GM19240 (cell line): ENCODE measurements at regions not wholly inside any gene's neighbourhood (a gene's known extent, or its start where the extent isn't known, plus 50 kb on each side); places are given as distances from the start of the nearest gene placed in this dataset.

Experiments
- DNase-seq: peaks from one replicate; pipeline ENCODE4 v3.0.0; 2011; ENCODE audit warnings: low spot score; ENCODE audit not compliant: insufficient read length

- DNase-seq = no peak
Observed at GRCh38 chr13:107275945-107276614, 708.1 kb upstream of the ARGLU1 start.

DNA sequence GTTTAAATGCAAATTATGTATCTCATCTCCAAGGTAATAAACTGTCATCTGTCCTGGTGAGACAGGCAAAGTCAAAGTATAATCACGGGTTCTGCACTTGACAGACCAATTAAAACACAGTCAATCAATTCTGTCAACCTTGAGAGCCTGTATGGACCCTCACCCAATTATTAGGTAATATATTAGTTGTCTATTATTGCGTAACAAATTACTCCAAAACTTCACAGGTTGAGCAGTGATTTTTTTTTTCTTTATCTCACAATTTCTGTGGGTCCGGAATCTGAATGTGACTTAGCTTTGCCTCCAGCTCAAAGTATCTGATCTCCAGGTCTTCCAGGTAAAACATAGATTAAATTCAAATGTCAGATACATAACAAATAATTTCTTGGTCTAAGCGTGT lies 707.4 kb upstream of the ARGLU1 start:
- DNase-seq = no peak

DNA sequence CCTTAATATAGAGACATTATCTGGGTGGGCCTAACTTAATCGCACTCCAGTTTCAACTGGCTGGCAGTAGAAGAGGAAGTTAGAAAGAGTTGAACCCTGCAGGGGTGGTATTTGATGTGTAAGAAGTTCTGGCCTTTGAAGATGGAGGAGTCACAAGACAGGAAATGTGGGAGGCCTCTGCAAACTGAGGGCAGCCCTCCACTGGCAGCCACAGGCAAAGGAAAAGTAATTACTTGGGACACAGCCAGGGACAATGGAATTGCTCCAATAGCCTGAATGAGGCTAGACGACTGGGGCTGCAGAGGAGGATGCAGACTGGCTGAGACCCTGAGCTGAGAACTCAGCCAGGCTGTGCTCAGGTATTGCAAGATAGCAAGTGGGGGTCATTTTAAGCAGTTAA lies 703.3 kb upstream of the ARGLU1 start:
- no peak for DNase-seq

DNA sequence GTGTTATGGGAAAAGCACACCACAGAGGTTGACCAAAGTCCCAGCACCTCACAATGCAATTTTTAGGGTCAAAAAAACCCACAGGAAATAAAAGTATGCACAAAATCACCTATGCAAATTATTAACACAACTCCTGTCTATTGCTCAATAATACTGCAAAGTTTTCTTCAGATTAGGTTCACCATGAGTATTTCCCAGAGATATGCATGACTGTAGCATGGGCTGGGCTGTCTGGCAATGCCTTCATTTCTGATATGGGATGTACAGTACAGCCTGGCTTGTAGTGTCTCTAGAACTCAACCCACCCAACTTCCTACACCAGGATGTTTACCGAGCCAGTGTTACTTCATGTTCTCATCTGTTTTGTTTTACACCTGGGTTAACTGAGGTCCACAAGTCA lies 698.7 kb upstream of the ARGLU1 start:
- no peak for DNase-seq

GRCh38 chr13:107258599-107259187 lies 690.8 kb upstream of the ARGLU1 start:
- no peak for DNase-seq

GRCh38 chr13:107254392-107254791 lies 686.5 kb upstream of the ARGLU1 start:
- no peak for DNase-seq

GRCh38 chr13:107252428-107252827 lies 684.5 kb upstream of the ARGLU1 start:
- no peak for DNase-seq

- DNase-seq = no peak
Observed at GRCh38 chr13:107252021-107252420, 684.1 kb upstream of the ARGLU1 start.

DNA sequence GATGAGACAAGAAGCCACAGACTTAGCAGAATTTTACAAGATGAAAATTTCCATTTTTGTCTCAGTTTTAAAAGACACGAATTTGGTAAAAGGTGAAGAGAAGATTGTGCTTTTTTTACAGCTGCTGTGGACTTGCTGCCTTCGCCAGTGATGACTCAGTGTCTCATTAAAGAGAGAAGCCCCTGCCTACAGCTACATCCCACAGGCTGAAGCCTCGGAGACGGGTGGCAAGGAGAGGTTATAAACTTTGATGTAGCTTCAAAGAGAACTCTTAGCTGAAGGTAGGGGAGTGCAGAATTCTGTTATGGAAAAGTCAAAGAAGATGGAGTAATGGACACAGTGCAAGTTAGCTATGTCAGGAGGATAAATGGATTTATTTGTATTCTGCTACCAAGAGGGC lies 683.4 kb upstream of the ARGLU1 start:
- DNase-seq = no peak

GRCh38 chr13:107250628-107251027 lies 682.7 kb upstream of the ARGLU1 start:
- no peak for DNase-seq

DNA sequence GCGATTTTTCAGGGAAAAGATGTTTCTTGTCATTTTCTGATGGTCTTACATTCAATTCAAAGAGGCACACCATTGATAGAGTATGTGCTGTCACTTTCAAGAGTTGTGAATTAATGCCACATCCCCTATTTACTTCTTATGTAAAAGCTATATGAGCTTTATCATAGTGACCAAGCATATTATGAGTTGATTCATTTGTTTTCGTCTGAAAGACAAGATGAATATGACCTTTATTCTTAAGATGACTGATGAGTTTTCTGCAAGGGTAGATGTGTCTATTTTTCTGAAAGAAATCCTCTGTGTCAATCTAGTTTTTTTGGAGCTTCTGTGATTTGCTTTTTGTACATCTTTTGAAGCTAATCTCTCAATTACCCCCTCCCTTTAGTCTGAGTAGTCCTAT lies 676.3 kb upstream of the ARGLU1 start:
- no peak for DNase-seq

DNA sequence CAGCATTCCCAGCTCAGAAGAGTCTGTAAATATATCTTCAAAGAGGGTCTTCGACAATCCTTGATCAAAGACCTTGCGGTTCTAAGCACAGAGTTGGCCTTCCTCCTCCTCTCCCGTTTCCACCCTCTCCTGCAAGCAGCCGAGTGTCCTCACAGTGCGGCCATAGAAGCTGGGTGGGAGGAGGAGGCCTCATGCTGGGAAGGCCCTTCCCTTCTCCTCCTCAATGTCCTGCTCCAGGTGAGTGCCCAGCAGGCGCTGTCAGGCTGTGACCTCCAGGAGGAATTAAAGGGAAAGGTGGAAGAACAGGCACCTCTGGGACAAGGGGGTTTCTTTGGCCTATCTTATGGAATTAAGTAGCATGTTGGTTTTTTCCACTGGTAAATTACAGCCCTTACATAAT lies 674.2 kb upstream of the ARGLU1 start:
- no peak for DNase-seq

DNA sequence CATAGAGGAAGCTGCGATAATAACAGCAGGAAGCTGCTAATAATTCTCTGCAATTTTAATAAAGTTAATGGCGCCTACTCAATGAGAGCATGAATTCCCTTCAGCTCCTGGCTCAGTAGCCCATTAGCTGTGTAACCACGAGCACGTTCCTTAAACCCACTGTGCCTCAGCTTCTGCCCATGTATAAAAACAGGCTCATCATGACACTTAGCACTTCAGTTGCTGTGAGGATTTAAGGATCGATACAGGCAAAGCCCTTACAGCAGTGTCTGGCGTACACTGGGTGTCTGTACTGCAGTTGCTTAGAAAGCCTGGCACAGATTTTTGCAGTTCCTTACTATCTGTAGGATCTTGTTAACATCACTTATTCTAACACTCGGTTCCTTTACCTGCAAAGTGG lies 673.4 kb upstream of the ARGLU1 start:
- DNase-seq = no peak

DNA sequence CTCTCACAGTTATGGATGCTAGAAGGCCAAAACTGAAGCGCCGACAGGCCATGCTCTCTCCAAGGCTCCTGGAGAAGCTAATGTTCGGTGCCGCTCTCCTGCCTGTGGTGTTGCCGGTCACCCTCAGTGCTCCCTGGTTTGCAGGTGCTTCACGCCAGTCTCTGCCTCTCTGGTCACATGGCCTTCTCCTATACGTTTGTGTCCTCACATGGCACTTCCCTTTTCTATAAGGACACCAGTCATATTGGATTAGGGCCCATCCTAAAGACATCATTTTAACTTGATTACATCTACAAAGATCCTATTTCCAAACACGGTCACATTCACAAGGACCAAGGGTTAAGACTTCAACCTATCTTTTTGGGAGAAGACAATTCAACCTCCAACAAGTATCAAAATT lies 671.3 kb upstream of the ARGLU1 start:
- DNase-seq = no peak

DNA sequence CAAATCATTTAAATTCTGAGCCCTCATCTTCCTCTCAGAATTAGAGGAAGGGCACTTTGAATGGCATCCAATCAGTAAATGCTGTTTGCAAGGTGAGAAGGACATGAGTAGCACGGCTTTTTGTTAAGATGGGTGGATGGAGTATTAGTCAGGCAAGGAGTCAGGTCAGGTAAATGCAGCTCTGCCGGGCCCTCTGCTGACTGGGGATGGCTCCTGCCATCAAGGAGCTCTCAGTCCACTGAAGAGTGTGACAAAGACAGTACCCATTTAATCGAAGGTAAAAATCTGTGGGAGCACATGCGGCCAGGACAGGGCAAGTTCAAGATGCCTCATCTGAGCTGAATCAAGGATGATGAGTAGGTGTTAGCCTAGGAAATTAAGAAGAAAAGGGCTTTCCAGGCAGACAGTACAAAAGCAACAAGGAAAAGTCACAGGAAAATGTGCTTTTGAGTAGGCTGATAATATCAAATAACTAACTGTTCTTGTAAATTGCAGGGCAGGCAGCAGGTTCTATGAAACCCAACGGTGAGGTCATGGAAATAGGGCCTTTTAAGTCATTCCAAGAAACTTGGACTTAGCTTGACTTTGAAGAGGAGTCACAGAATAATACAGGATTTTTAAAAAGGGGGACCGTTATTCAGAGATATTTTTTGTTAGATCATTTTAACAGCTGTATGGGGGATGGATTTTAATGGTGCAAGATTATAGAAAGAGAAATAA lies 670.5 kb upstream of the ARGLU1 start:
- DNase-seq = no peak

- no peak for DNase-seq
Observed at GRCh38 chr13:107234319-107235073, 666.6 kb upstream of the ARGLU1 start.

DNA sequence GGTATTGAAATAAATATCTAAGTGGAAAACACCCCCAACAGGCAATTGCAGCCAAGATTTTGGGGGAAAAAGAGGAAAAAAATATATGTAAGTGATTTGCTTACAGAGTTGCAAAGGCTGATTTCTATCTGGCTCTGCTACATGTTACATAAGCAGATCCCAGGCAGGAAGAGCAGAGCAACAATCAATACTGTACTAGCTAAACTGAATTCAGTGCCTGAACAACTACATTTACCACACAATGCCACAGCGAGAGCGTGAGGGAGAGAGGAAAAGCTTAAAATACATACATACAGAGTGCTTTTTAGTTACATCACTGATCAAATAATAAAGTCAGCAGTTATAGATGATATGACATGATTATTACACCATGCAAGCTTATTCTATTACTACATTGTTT lies 665.6 kb upstream of the ARGLU1 start:
- DNase-seq = no peak

DNA sequence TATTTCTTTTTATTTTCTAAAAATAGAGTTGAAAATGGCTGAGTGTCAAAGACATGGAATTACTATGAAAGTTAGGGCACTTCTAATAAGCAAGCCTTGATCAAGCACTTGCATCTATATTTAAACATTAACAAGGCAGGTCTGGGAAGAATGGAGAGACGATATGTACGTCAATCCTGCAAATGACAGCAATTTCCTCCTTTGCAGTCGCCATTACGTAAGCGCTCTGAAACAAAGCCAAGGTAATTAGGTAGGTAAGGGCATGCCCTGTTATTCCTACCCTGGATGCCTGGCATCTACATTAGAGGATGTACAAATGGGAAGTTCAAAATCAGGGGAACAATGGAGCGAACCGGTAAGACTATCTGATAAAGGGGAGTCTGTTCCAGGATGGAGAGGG lies 664.0 kb upstream of the ARGLU1 start:
- DNase-seq = no peak

- no peak for DNase-seq
Observed at GRCh38 chr13:107223867-107224266, 655.9 kb upstream of the ARGLU1 start.

GRCh38 chr13:107222597-107222996 lies 654.7 kb upstream of the ARGLU1 start:
- no peak for DNase-seq

- no peak for DNase-seq
Observed at GRCh38 chr13:107220245-107220644, 652.3 kb upstream of the ARGLU1 start.

GRCh38 chr13:107217251-107217650 lies 649.3 kb upstream of the ARGLU1 start:
- DNase-seq = no peak
